ACHN (cell line): ENCODE measurements at regions not wholly inside any gene's neighbourhood (a gene's known extent, or its start where the extent isn't known, plus 50 kb on each side); places are given as distances from the start of the nearest gene placed in this dataset.
A peak's percentile ranks its signal among the peaks of the same experiment; 100 is the strongest.

Experiments
- DNase-seq: peaks from one replicate; pipeline ENCODE4 v3.0.0-alpha.2; 2015
- in situ Hi-C: cut with HindIII; loops from 2 replicates; pipeline ENCODE4 v1.10.0; 2017; ENCODE audit warnings: low sequenced_read_pairs, low pct_ligation_motif_present, low pct_unique_long_range_greater_than_20kb

DNA sequence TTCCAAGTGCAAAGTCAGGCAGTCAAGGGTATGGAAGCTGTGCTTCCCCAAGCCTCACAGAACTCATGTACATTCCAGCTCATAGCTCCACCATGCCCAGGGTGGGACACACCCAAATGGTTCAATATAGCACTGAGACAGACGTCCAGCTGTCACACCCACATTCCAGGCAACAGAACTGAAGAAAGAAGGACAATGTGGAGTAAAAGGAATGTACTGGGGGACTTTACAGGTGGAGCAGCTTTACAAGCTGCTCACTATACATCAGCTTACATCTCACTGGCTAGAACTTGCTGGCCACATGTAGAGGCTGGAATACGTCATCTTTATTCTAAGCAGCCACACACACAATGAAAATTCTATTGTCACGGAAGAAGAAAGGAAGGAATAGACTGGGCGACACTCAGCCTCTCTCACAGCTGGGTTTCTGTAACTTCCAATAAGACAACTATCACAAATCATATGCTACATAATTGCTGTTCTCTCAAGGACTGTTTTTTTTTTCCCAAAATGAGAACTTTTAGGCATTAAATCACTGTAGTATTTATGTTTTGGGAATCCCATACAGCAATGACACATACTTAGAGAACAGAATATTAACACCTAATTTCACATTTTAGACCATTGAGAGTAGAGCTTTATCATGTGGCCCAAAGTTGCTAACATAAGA is 86.1 kb downstream of the KLF12 start:
- DNase-seq, result no peak
- in situ Hi-C loops, result no loop called here

- no peak for DNase-seq
- in situ Hi-C loops, result no loop called here
Measured at GRCh38 chr13:74046431-74046830, 87.8 kb downstream of the KLF12 start.

DNA sequence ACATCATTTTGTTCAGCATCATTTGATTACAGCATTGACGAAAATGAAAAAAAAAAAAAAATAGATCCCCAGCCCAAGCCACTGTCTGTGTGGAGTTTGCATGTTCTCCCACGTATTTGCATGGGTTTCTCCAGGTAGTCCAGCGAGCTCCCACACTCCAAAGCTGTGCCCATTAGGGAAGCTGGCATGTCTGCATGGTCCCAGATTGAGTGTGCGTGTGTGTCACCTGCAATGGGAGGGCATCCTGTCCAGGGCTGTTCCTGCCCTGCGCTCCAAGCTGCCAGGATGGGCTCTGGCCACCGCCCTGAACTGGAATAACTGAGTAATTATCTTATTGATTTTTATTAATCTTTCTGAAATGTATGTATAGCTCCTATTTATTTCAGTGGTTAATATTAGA is 88.6 kb downstream of the KLF12 start:
- in situ Hi-C loops, result no loop called here
- DNase-seq, result no peak

- DNase-seq, result no peak
- in situ Hi-C loops, result no loop called here
Measured at GRCh38 chr13:74043237-74043636, 91.0 kb downstream of the KLF12 start.

GRCh38 chr13:74040200-74040599 is 94.0 kb downstream of the KLF12 start:
- in situ Hi-C loops, result no loop called here
- peak; percentile 68 for DNase-seq

DNA sequence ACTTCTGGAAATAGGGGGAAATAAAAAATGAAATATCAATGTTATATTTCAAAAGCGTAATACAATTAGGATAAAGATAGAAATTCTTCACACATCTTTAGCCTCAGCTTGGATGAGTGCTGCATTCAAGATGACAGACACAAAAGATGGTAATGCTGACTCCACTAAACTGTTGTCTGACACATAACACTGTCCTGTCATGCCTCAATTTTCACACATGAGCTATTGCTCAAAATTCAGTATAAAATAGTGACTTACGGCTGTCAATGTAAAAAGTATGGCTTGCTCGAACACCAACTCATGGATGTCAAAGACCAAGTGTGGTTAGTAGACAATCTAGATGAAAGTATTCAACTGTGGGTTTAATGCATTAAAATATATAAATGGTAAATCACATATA is 94.5 kb downstream of the KLF12 start:
- DNase-seq, result no peak
- in situ Hi-C loops, result no loop called here

DNA sequence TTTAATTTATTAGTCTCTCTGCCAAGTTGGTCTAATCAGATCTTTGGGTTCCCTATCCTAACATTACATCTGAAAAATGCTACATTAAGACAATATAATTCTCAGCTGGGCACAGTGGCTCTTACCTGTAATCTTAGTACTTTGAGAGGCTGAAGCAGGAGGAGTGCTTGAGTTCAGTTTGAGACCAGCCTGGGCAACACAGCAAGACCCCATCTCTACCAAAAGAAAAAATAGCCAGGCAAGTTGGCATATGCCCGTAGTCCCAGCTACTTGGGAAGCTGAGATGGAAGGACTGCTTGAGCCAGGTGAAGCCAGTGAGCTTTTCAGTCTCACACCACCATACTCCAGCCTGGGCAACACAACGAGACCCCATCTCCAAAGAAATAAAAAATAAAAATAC is 95.0 kb downstream of the KLF12 start:
- in situ Hi-C loops, result no loop called here
- no peak for DNase-seq

- no peak for DNase-seq
- in situ Hi-C loops, result no loop called here
Measured at GRCh38 chr13:74037762-74038161, 96.4 kb downstream of the KLF12 start.

DNA sequence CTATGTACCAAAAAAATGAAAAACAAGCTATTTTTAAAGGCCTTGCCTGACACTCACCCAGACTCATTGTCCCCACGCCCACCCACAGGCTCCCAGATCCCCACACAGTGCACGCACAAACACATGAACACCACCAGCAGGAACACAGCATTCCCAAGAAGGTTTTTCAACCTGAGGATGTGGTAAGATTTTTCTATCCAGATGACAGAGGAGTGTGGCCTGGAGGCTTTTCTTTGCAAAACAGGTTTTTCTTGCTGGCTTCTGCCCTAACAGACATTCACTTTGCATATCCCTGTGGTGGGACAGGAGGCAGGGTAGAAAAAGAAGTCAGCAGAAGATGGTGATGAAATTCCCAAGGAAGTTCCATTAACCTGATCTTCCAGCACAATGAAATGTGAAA is 97.8 kb downstream of the KLF12 start:
- DNase-seq, result no peak
- in situ Hi-C loops, result no loop called here

GRCh38 chr13:74035896-74036295 is 98.3 kb downstream of the KLF12 start:
- no peak for DNase-seq
- in situ Hi-C loops, result no loop called here

DNA sequence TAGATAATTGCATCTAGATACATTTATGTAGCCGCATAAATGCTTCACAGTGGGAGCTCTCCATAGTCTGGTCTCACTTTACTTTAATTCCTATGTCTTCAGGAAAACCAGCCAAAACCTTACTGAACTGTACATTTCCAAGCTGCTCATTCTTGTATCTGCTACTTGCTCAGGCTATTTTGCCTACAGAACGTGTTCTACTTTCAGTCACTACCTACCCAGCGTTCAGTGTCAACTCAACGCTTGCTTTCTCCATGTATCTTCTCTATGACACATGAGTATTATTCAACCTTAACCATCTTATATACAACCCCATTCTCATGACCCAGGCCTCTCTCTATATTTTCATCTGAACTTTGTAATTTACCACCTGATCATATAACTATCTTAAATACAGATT is 101.9 kb downstream of the KLF12 start:
- in situ Hi-C loops, result no loop called here
- no peak for DNase-seq

GRCh38 chr13:74027161-74027779 is 106.9 kb downstream of the KLF12 start:
- in situ Hi-C loops, result no loop called here
- no peak for DNase-seq

- in situ Hi-C loops, result no loop called here
- DNase-seq, result peak; percentile 47
Measured at GRCh38 chr13:74026753-74027152, 107.5 kb downstream of the KLF12 start.

DNA sequence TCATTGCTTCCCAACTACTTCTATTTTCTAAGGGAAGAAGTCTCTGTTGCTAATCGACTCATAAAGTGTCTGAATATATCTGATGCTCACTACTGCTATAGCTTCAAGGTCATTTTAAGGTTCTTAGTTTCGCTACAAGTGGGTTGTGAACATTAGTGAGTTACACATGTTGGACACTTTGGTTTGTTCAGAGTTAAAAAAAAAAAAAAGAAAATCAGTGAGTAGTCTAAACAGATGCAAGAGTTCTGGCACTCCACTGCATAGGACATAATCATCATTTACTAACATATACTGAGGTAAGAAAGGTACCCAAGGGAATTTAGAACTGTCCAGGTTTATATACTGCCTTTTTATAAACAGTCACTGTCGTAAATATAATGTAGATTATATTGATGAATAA is 108.8 kb downstream of the KLF12 start:
- DNase-seq, result no peak
- in situ Hi-C loops, result no loop called here

GRCh38 chr13:74024856-74025255 is 109.3 kb downstream of the KLF12 start:
- in situ Hi-C loops, result no loop called here
- no peak for DNase-seq

- DNase-seq, result no peak
- in situ Hi-C loops, result no loop called here
Measured at GRCh38 chr13:74024314-74024713, 109.9 kb downstream of the KLF12 start.

- no peak for DNase-seq
- in situ Hi-C loops, result no loop called here
Measured at GRCh38 chr13:74023484-74023883, 110.7 kb downstream of the KLF12 start.

GRCh38 chr13:74021505-74021904 is 112.7 kb downstream of the KLF12 start:
- no peak for DNase-seq
- in situ Hi-C loops, result no loop called here

DNA sequence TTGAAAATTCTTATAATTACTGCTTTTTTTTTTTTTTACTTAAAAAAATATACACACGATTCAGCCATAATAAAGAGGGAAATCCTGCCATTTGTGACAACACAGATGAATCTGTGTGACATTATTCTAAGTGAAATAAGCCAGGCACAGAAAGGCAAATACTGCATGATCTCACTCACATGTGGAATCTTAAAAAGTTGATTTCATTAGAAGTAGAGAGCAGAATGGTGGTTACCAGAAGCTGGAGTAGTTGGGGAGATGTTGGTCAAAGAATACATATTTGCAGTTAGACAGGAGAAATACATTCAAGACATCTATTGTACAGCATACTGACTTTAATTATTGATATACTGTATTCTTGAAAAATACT is 116.2 kb downstream of the KLF12 start:
- in situ Hi-C loops, result no loop called here
- no peak for DNase-seq

DNA sequence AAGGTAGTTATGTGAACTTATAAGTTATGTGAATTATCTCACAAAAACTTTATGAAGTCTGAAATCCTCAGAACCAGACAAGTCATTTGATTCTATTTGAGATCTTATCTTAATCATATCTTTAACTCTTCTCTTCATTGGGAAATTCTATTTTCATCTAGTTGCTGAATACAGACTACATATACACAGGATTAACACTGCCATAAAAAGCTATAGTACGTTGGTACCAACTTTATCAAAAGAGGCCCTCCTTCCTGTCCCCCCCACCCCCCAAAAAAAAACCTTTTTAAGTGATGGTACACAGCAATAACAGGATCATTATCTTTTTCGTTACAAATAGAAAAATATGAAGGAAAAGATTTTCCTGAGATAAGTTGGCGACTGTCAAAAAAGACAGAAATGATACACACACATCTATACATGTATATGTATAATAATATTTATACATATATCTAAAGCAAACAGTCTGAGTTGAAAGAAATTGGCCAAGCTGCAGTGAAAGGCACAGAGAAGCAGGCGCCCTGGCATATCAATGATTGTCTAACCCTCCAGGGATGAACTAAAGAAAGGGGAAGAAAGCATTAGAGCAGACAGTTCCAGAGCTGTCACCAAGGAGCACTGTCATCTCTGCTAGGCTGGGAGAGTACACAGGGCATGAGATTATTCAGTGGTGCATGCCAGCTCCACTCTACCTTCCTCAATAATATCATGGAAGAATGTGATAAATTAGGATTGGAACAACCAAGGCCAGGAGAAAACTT is 116.7 kb downstream of the KLF12 start:
- DNase-seq, result no peak
- in situ Hi-C loops, result no loop called here
